Liver (tissue), 3 donors: ENCODE measurements at regions not wholly inside any gene's neighbourhood (a gene's known extent, or its start where the extent isn't known, plus 50 kb on each side); places are given as distances from the start of the nearest gene placed in this dataset.

Experiments used
- CTCF ChIP-seq: fragments of 150-350 bp; IDR thresholded peaks from 2 replicates; pipeline ENCODE4 v1.5.1; 2017; ENCODE audit warnings: improper control_type of control experiment, low read depth, low read length; ENCODE audit not compliant: missing input control
- EGR1 ChIP-seq, 2 donors: IDR thresholded peaks; 2 replicates each; pipeline ENCODE4 v1.6.1; 2016 to 2018; ENCODE audit warnings: antibody characterized with exemption in 2 of 2, low read depth in 2 of 2
- GABPA ChIP-seq, 2 donors: IDR thresholded peaks in 1 of 2; conservative IDR thresholded peaks in 1 of 2; 2 replicates each; pipeline ENCODE4 v1.6.1; 2016; ENCODE audit warnings: antibody characterized with exemption in 2 of 2, mild to moderate bottlenecking in 1 of 2, moderate library complexity in 1 of 2
- JUND ChIP-seq, 2 donors: IDR thresholded peaks; 2 replicates each; pipeline ENCODE4 v1.6.1; 2016; ENCODE audit warnings: antibody characterized with exemption in 2 of 2
- REST ChIP-seq: IDR thresholded peaks from 2 replicates; pipeline ENCODE4 v1.6.1; 2016; ENCODE audit warnings: antibody characterized with exemption, mild to moderate bottlenecking
- RXRA ChIP-seq, 2 donors: IDR thresholded peaks; 2 replicates each; pipeline ENCODE4 v1.6.1; 2017 to 2018; ENCODE audit warnings: antibody characterized with exemption in 2 of 2, mild to moderate bottlenecking in 1 of 2
- TAF1 ChIP-seq: conservative IDR thresholded peaks from 2 replicates; pipeline ENCODE4 v1.6.1; 2016; ENCODE audit warnings: antibody characterized with exemption, mild to moderate bottlenecking
- TF ChIP-seq, protein P1 (sequence below): IDR thresholded peaks from 2 replicates; pipeline ENCODE4 v1.6.1; 2016; ENCODE audit warnings: antibody characterized with exemption
- donor health status: healthy.
- donor health status: healthy.

GRCh38 chr12:105600911-105601545 is 270.5 kb downstream of the C12orf75 start:
- TF ChIP-seq RXRA (IDR thresholded peaks at IDR 0.05): no peak
- TF ChIP-seq CTCF: no peak
- no peak for TF ChIP-seq JUND (IDR thresholded peaks at IDR 0.05)
- no peak for TF ChIP-seq REST
- TF ChIP-seq GABPA (IDR thresholded peaks at IDR 0.05 in 1 of 2, conservative IDR thresholded peaks at IDR 0.05 in 1 of 2): no peak
- no peak for TF ChIP-seq TAF1
- TF ChIP-seq, protein P1, sequence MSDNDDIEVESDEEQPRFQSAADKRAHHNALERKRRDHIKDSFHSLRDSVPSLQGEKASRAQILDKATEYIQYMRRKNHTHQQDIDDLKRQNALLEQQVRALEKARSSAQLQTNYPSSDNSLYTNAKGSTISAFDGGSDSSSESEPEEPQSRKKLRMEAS: no peak
- TF ChIP-seq EGR1 (IDR thresholded peaks at IDR 0.05; ENCODE audit: low read depth in 2 of 2): no peak
